ENCODE measurements at regions not wholly inside any gene's neighbourhood (a gene's known extent, or its start where the extent isn't known, plus 50 kb on each side); places are given as distances from the start of the nearest gene placed in this dataset.

DNA sequence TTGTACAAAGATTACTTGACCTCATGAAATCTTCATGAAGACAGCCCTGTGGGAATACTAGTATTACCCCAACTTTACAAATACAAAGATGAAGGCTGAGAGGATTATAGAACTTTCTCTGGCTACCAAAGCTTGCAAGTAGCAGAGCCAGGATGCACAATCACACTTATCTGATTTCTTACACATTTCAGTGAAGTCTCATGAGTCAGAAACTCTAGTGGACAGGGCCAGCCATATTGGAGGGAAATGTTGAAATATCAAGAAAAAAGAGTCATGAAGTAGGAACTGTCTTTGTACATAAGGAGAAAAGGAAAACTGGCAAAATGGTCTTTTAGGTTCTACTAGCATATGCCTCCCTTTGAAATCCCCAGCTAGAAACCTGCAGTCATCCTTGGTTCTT is 369.6 kb upstream of the WWC1 start:
- Histone ChIP-seq H3K36me3 (no peaks in the 10 kb centered on the region), H3K4me3 (no peak overlapping the region), H3K27me3 (no peaks in the 10 kb centered on the region), H3K9me3 (no peaks in the 10 kb centered on the region), H3K27ac (no peak overlapping the region), H3K4me1 (no peaks in the 10 kb centered on the region)
- TF ChIP-seq, protein P1, sequence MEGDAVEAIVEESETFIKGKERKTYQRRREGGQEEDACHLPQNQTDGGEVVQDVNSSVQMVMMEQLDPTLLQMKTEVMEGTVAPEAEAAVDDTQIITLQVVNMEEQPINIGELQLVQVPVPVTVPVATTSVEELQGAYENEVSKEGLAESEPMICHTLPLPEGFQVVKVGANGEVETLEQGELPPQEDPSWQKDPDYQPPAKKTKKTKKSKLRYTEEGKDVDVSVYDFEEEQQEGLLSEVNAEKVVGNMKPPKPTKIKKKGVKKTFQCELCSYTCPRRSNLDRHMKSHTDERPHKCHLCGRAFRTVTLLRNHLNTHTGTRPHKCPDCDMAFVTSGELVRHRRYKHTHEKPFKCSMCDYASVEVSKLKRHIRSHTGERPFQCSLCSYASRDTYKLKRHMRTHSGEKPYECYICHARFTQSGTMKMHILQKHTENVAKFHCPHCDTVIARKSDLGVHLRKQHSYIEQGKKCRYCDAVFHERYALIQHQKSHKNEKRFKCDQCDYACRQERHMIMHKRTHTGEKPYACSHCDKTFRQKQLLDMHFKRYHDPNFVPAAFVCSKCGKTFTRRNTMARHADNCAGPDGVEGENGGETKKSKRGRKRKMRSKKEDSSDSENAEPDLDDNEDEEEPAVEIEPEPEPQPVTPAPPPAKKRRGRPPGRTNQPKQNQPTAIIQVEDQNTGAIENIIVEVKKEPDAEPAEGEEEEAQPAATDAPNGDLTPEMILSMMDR (IDR thresholded peaks at IDR 0.05), result no peak
- intact Hi-C loops (cut with DNase I; ENCODE audit: low total_unique reads), result no loop called here
- no peak for DNase-seq

DNA sequence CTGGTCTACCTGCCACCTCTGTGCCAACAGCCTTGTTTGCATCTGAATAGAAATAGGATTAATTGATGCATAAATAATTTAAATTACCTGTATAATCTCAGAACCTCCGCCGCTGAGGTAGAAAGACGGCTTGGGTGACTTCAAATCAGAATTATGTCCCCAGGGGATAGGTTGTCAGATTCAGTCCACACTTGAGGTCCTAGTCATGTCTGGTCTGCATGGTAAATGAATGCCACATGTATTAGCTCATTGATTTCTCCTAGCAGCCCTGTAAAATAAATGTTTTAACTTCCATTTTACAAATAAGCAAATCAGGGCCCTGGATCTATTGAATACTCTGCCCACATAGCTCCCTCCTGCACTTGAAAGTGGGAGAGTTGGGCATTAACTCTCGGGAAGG is 368.0 kb upstream of the WWC1 start:
- intact Hi-C loops (cut with DNase I; ENCODE audit: low total_unique reads), result no loop called here
- TF ChIP-seq, protein P1 (IDR thresholded peaks at IDR 0.05), result no peak
- no peak overlapping the region for H3K27ac ChIP-seq
- no peaks in the 10 kb centered on the region for H3K27me3 ChIP-seq
- DNase-seq, result no peak
- no peaks in the 10 kb centered on the region for H3K4me1 ChIP-seq
- H3K36me3 ChIP-seq, result no peaks in the 10 kb centered on the region
- no peaks in the 10 kb centered on the region for H3K9me3 ChIP-seq
- no peak overlapping the region for H3K4me3 ChIP-seq

- H3K4me1 ChIP-seq, result peaks cover 0 to 3% (median 0%) of the 10 kb centered on the region in 4 donors
- H3K27me3 ChIP-seq, result no peaks in the 10 kb centered on the region
- H3K27ac ChIP-seq, result no peak overlapping the region
- H3K36me3 ChIP-seq, result no peaks in the 10 kb centered on the region
- intact Hi-C loops (cut with DNase I; ENCODE audit: low total_unique reads), result no loop called here
- H3K9me3 ChIP-seq, result no peaks in the 10 kb centered on the region
- H3K4me3 ChIP-seq, result no peak overlapping the region
- DNase-seq, result no peak
- TF ChIP-seq, protein P1 (IDR thresholded peaks at IDR 0.05), result no peak
Measured at GRCh38 chr5:167929841-167930240, 361.6 kb upstream of the WWC1 start.

DNA sequence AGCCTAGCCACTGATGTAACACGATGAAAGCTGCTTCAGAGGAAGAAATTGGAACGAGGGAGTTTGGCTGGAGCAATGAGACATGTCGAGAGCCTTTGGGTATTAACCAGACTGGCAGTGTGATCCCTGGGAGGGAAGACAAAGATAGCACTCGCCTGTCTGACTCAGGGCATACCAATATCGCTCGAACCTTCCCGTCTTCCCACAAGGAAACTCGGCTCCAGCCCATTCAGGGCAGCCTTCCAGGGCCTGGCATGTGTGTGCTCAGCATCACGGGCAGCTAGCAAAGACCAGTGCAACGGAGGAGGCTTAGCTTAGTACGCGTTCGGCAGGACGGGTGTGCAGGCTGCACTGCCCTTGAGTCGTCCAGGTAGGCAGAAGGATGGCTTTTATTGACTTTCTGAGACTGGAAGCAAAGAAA is 356.9 kb upstream of the WWC1 start:
- H3K27me3 ChIP-seq, result no peaks in the 10 kb centered on the region
- H3K27ac ChIP-seq, result peak overlapping the region; percentile 23 to 37
- TF ChIP-seq, protein P1 (IDR thresholded peaks at IDR 0.05), result no peak
- H3K36me3 ChIP-seq, result no peaks in the 10 kb centered on the region
- peaks cover 0 to 6% (median 0%) of the 10 kb centered on the region in 4 donors for H3K4me1 ChIP-seq
- H3K4me3 ChIP-seq, result no peak overlapping the region
- intact Hi-C loops (cut with DNase I; ENCODE audit: low total_unique reads), result no loop called here
- DNase-seq, result peak in 1 of 2 donors; percentile 72
- no peaks in the 10 kb centered on the region for H3K9me3 ChIP-seq

DNA sequence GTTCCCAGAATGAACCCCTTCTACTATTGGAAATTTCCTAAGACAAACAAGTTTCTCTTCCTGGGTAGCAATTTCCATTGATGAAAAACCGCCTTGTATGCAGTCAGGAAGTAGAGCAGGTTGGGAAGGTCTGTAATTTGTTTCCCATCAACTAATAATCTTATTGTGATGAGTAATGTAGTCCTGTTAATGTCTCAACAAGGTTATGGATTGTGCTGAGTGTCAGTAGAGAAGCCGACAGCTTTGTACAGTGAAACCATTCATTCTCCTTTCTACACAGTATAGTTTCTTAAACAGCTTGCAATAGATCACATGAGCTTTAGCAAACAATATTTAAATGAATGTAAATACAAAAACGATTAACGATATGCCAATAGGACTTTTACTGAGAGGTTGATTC is 355.4 kb upstream of the WWC1 start:
- Histone ChIP-seq H3K27ac (no peak overlapping the region), H3K27me3 (no peaks in the 10 kb centered on the region), H3K36me3 (no peaks in the 10 kb centered on the region), H3K9me3 (no peaks in the 10 kb centered on the region), H3K4me3 (no peak overlapping the region), H3K4me1 (peaks cover 0 to 6% (median 0%) of the 10 kb centered on the region in 4 donors)
- intact Hi-C loops (cut with DNase I; ENCODE audit: low total_unique reads), result no loop called here
- no peak for DNase-seq
- TF ChIP-seq, protein P1 (IDR thresholded peaks at IDR 0.05), result no peak

Measured in tibial artery (tissue), 4 donors.